Transverse colon (tissue), 4 donors: ENCODE measurements at regions not wholly inside any gene's neighbourhood (a gene's known extent, or its start where the extent isn't known, plus 50 kb on each side); places are given as distances from the start of the nearest gene placed in this dataset.

Source experiments
- EP300 ChIP-seq: sonication (generic); formaldehyde crosslinking; IDR thresholded peaks from one replicate; pipeline ENCODE4 v1.6.1; 2017; ENCODE audit warnings: antibody characterized with exemption, low read depth
- POLR2A ChIP-seq: fragments of 450-650 bp; IDR thresholded peaks from one replicate; pipeline ENCODE4 v1.6.1; 2016; ENCODE audit warnings: antibody characterized with exemption, mild to moderate bottlenecking, moderate library complexity
- POLR2AphosphoS5 ChIP-seq, 3 donors: sonication (generic); formaldehyde crosslinking; IDR thresholded peaks; one replicate each; pipeline ENCODE4 v1.6.1; 2016; ENCODE audit warnings: antibody characterized with exemption in 3 of 3
- TF ChIP-seq, protein P1 (sequence below), 5 experiments: fragments of 200-600 bp in 3 of 5; fragments of 450-650 bp in 2 of 5; sonication (generic) in 3 of 5; IDR thresholded peaks; 1 replicate in 2 of 5; 2 replicates in 3 of 5; pipeline ENCODE4 v1.5.1; 2016 to 2017; ENCODE audit warnings: antibody characterized with exemption in 5 of 5, inconsistent platforms in 3 of 5, mild to moderate bottlenecking in 2 of 5, moderate library complexity in 1 of 5

DNA sequence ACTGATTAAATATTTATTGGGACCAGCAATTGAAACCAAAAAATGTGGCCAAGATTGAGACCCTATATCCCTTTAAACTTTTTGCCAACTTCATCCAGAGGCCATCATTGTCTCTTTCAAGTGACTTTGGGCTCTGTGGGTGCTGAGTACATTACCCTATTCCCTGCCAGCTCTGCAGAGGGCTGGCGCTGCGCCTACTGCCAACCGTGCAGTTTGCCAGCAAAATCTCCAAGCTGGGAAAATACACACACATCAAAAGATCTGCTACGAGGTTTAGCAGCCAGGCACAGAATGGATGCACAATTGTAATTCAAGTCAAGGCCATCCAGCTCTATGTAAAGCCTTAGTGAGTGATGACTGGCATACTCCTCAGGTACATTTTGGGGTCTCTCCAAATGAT, 125.0 kb downstream of the CBLN4 start:
- TF ChIP-seq POLR2AphosphoS5 (IDR thresholded peaks at IDR 0.05) (no peak), POLR2A (no peak), EP300 (no peak)
- TF ChIP-seq, protein P1, sequence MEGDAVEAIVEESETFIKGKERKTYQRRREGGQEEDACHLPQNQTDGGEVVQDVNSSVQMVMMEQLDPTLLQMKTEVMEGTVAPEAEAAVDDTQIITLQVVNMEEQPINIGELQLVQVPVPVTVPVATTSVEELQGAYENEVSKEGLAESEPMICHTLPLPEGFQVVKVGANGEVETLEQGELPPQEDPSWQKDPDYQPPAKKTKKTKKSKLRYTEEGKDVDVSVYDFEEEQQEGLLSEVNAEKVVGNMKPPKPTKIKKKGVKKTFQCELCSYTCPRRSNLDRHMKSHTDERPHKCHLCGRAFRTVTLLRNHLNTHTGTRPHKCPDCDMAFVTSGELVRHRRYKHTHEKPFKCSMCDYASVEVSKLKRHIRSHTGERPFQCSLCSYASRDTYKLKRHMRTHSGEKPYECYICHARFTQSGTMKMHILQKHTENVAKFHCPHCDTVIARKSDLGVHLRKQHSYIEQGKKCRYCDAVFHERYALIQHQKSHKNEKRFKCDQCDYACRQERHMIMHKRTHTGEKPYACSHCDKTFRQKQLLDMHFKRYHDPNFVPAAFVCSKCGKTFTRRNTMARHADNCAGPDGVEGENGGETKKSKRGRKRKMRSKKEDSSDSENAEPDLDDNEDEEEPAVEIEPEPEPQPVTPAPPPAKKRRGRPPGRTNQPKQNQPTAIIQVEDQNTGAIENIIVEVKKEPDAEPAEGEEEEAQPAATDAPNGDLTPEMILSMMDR (IDR thresholded peaks at IDR 0.05) = no peak
